Spleen (tissue), 3 donors: ENCODE measurements at regions not wholly inside any gene's neighbourhood (a gene's known extent, or its start where the extent isn't known, plus 50 kb on each side); places are given as distances from the start of the nearest gene placed in this dataset.

Experiments used
- POLR2A ChIP-seq, 3 donors: fragments of 450-650 bp; IDR thresholded peaks; one replicate each; pipeline ENCODE4 v1.5.1; 2017; ENCODE audit warnings: antibody characterized with exemption in 3 of 3, mild to moderate bottlenecking in 1 of 3
- POLR2AphosphoS5 ChIP-seq, 3 donors: sonication (generic); formaldehyde crosslinking; IDR thresholded peaks; one replicate each; pipeline ENCODE4 v1.5.1; 2017; ENCODE audit warnings: antibody characterized with exemption in 3 of 3

- TF ChIP-seq POLR2A (IDR thresholded peaks at IDR 0.05) (no peak), POLR2AphosphoS5 (IDR thresholded peaks at IDR 0.05) (no peak)
Measured at GRCh38 chr9:22682536-22682935, 235.9 kb downstream of the DMRTA1 start.
